Brain microvascular endothelial cell (primary cell): ENCODE measurements at regions not wholly inside any gene's neighbourhood (a gene's known extent, or its start where the extent isn't known, plus 50 kb on each side); places are given as distances from the start of the nearest gene placed in this dataset.
A peak's percentile ranks its signal among the peaks of the same experiment; 100 is the strongest.

Experiments
- DNase-seq: peaks from one replicate; pipeline ENCODE4 v3.0.0-alpha.2; 2020
- H3K27ac ChIP-seq: fragments of 250-450 bp; sonication (Bioruptor Pico); 2 replicates; pipeline ENCODE4 v1.5.1; 2020; ENCODE audit warnings: mild to moderate bottlenecking, moderate library complexity
- H3K27me3 ChIP-seq: fragments of 250-450 bp; sonication (Bioruptor Pico); replicated peaks from 2 replicates; pipeline ENCODE4 v1.5.1; 2020; ENCODE audit warnings: mild to moderate bottlenecking
- H3K36me3 ChIP-seq: fragments of 250-450 bp; sonication (Bioruptor Pico); replicated peaks from 2 replicates; pipeline ENCODE4 v1.5.1; 2020; ENCODE audit warnings: mild to moderate bottlenecking
- H3K4me3 ChIP-seq: 2 replicates; pipeline ENCODE4 v1.5.1; 2011; ENCODE audit warnings: low read depth, mild to moderate bottlenecking, control low read depth, low read length, moderate library complexity
- CTCF ChIP-seq: IDR thresholded peaks from 2 replicates; pipeline ENCODE4 v1.5.1; 2011; ENCODE audit warnings: low read depth, mild to moderate bottlenecking, moderate library complexity, low read length, control low read depth, inconsistent platforms; ENCODE audit errors: missing control alignments
- in situ Hi-C: cut with HindIII; loops from 2 replicates; pipeline ENCODE4 v1.10.0; 2017; ENCODE audit warnings: low sequenced_read_pairs, low pct_ligation_motif_present

GRCh38 chr2:205905576-205905975 is 180.4 kb downstream of the INO80D start:
- DNase-seq, result no peak
- Histone ChIP-seq H3K27me3 (no peaks in the 10 kb centered on the region), H3K27ac (no peak overlapping the region), H3K4me3 (no peak overlapping the region), H3K36me3 (no peaks in the 10 kb centered on the region)
- in situ Hi-C loops, result no loop called here
- TF ChIP-seq CTCF, result no peak

GRCh38 chr2:205904873-205905272 is 181.1 kb downstream of the INO80D start:
- Histone ChIP-seq H3K27ac (no peak overlapping the region), H3K27me3 (no peaks in the 10 kb centered on the region), H3K4me3 (no peak overlapping the region), H3K36me3 (no peaks in the 10 kb centered on the region)
- no peak for TF ChIP-seq CTCF
- in situ Hi-C loops, result no loop called here
- no peak for DNase-seq

GRCh38 chr2:205903549-205904129 is 182.3 kb downstream of the INO80D start:
- in situ Hi-C loops, result no loop called here
- TF ChIP-seq CTCF, result peak; percentile 61
- DNase-seq, result no peak
- H3K36me3 ChIP-seq, result no peaks in the 10 kb centered on the region
- H3K27me3 ChIP-seq, result no peaks in the 10 kb centered on the region
- H3K4me3 ChIP-seq, result no peak overlapping the region
- no peak overlapping the region for H3K27ac ChIP-seq

GRCh38 chr2:205902900-205903237 is 183.1 kb downstream of the INO80D start:
- no peaks in the 10 kb centered on the region for H3K27me3 ChIP-seq
- H3K27ac ChIP-seq, result no peak overlapping the region
- DNase-seq, result no peak
- TF ChIP-seq CTCF, result no peak
- H3K4me3 ChIP-seq, result no peak overlapping the region
- H3K36me3 ChIP-seq, result no peaks in the 10 kb centered on the region
- in situ Hi-C loops, result no loop called here

GRCh38 chr2:205902041-205902899 is 183.7 kb downstream of the INO80D start:
- H3K27ac ChIP-seq, result no peak overlapping the region
- no peaks in the 10 kb centered on the region for H3K27me3 ChIP-seq
- no peaks in the 10 kb centered on the region for H3K36me3 ChIP-seq
- H3K4me3 ChIP-seq, result no peak overlapping the region
- in situ Hi-C loops, result no loop called here
- TF ChIP-seq CTCF, result no peak
- DNase-seq, result no peak
